Panc1 (cell line): ENCODE measurements at regions not wholly inside any gene's neighbourhood (a gene's known extent, or its start where the extent isn't known, plus 50 kb on each side); places are given as distances from the start of the nearest gene placed in this dataset.

Experiments
- ATAC-seq: fragments of 200-7000 bp; cut with Tn5 transposase; 2 replicates; pipeline ENCODE4 v1.9.1; 2020; ENCODE audit warnings: mild to moderate bottlenecking, moderate library complexity
- BruUV-seq: library from RNA; stranded (reverse); fragments of 400-500 nt; replicated peaks from 2 replicates; lab custom pipeline; 2021; lab: Mats Ljungman, UMichigan
- CTCF ChIA-PET: fragments of 300-600 bp; sonication (Branson Sonifier 250); formaldehyde crosslinking; loops from one replicate; lab custom pipeline; 2022; ENCODE audit warnings: antibody characterized with exemption; lab: Charles Lee
- POLR2A ChIA-PET: fragments of 300-600 bp; sonication (Branson Sonifier 250); formaldehyde crosslinking; loops from one replicate; lab custom pipeline; 2022; ENCODE audit warnings: antibody characterized with exemption; lab: Charles Lee
- DNase-seq: peaks from one replicate; pipeline ENCODE4 v3.0.0-alpha.2; 2010; ENCODE audit warnings: low read depth, low spot score
- H3K27ac ChIP-seq: 2 replicates; pipeline ENCODE4 v1.5.1; 2011; ENCODE audit warnings: mild to moderate bottlenecking, low read length, inconsistent platforms
- H3K27me3 ChIP-seq: fragments of 200-500 bp; sonication (Bioruptor generic); 2 replicates; pipeline ENCODE4 v1.6.0; 2014; ENCODE audit warnings: low read length, inconsistent platforms; ENCODE audit not compliant: control insufficient read depth, insufficient read depth
- H3K36me3 ChIP-seq: fragments of 200-500 bp; sonication (Bioruptor generic); 2 replicates; pipeline ENCODE4 v1.5.1; 2014; ENCODE audit warnings: inconsistent platforms, mild to moderate bottlenecking, low read length, moderate library complexity; ENCODE audit not compliant: control insufficient read depth, insufficient read depth
- H3K4me1 ChIP-seq: 2 replicates; pipeline ENCODE4 v1.5.1; 2011; ENCODE audit warnings: inconsistent platforms, mild to moderate bottlenecking, low read length, moderate library complexity; ENCODE audit not compliant: control insufficient read depth, insufficient read depth
- H3K4me3 ChIP-seq, 2 experiments: 2 replicates each; pipeline ENCODE4 v1.5.1; 2011 to 2012; ENCODE audit warnings: low read depth in 2 of 2, low read length in 2 of 2, mild to moderate bottlenecking in 2 of 2, inconsistent platforms in 1 of 2, moderate library complexity in 1 of 2
- H3K9me3 ChIP-seq: fragments of 200-500 bp; sonication (Bioruptor generic); 2 replicates; pipeline ENCODE4 v1.5.1; 2014; ENCODE audit warnings: low read depth, mild to moderate bottlenecking, inconsistent platforms, low read length, moderate library complexity; ENCODE audit not compliant: control insufficient read depth, insufficient read depth
- CTCF ChIP-seq: fragments of 450-650 bp; IDR thresholded peaks from 2 replicates; pipeline ENCODE4 v1.5.1; 2017; ENCODE audit warnings: mild to moderate bottlenecking
- POLR2AphosphoS5 ChIP-seq: IDR thresholded peaks from 2 replicates; pipeline ENCODE4 v1.6.1; 2012; ENCODE audit warnings: mild to moderate bottlenecking, low read depth, low read length, moderate library complexity
- REST ChIP-seq, 2 experiments: IDR thresholded peaks; 2 replicates each; pipeline ENCODE4 v1.6.1; 2011 to 2012; ENCODE audit warnings: low read depth in 2 of 2, control low read depth in 1 of 2, low read length in 1 of 2, mild to moderate bottlenecking in 1 of 2, moderate library complexity in 1 of 2; ENCODE audit not compliant: insufficient read depth in 1 of 2
- SIN3A ChIP-seq: IDR thresholded peaks from 2 replicates; pipeline ENCODE4 v1.6.1; 2012; ENCODE audit warnings: low read depth, mild to moderate bottlenecking, low read length, moderate library complexity, borderline replicate concordance; ENCODE audit not compliant: insufficient read depth
- TCF7L2 ChIP-seq: IDR thresholded peaks from 2 replicates; pipeline ENCODE4 v1.6.1; 2011; ENCODE audit warnings: mild to moderate bottlenecking, low read depth, low read length, inconsistent platforms
- in situ Hi-C: cut with HindIII; loops from 2 replicates; pipeline ENCODE4 v1.10.0; 2016; ENCODE audit warnings: low sequenced_read_pairs, low pct_unique_long_range_greater_than_20kb
- intact Hi-C: fragments of 100-400 bp; cut with micrococcal nuclease; formaldehyde crosslinking; loops from one replicate; pipeline ENCODE4 v1.10.0; 2022; ENCODE audit not compliant: unreplicated experiment

GRCh38 chr6:164926686-164927085 is 382.7 kb downstream of the C6orf118 start:
- no peaks in the 10 kb centered on the region for H3K36me3 ChIP-seq
- POLR2A ChIA-PET: no interaction called here
- no peak overlapping the region for H3K27ac ChIP-seq
- TF ChIP-seq POLR2AphosphoS5 (no peak), REST (IDR thresholded peaks at IDR 0.05; ENCODE audit: insufficient read depth in 1 of 2, low read depth in 2 of 2, low read length in 1 of 2) (no peak), CTCF (no peak), SIN3A (no peak), TCF7L2 (no peak)
- CTCF ChIA-PET: no interaction called here
- no peak for ATAC-seq
- in situ Hi-C loops: no loop called here
- intact Hi-C loops: loop anchor here (5.0 to 10.0 kb wide), 3 partner anchors 972 to 1509 kb away; no protein-coding TSS in a partner anchor
- DNase-seq: no peak
- H3K9me3 ChIP-seq: no peaks in the 10 kb centered on the region
- H3K4me1 ChIP-seq: no peaks in the 10 kb centered on the region
- no peak overlapping the region for H3K4me3 ChIP-seq
- no TSS peak for BruUV-seq
- H3K27me3 ChIP-seq: no peaks in the 10 kb centered on the region

GRCh38 chr6:164925681-164926530 is 383.5 kb downstream of the C6orf118 start:
- Histone ChIP-seq H3K4me3 (no peak overlapping the region), H3K27ac (no peak overlapping the region), H3K9me3 (no peaks in the 10 kb centered on the region), H3K4me1 (no peaks in the 10 kb centered on the region), H3K27me3 (no peaks in the 10 kb centered on the region), H3K36me3 (no peaks in the 10 kb centered on the region)
- intact Hi-C loops: loop anchor here (5.0 to 10.0 kb wide), 3 partner anchors 971 to 1509 kb away; no protein-coding TSS in a partner anchor
- POLR2A ChIA-PET: no interaction called here
- no peak for TF ChIP-seq CTCF
- no peak for TF ChIP-seq SIN3A
- no peak for TF ChIP-seq POLR2AphosphoS5
- no peak for TF ChIP-seq REST (IDR thresholded peaks at IDR 0.05; ENCODE audit: insufficient read depth in 1 of 2, low read depth in 2 of 2, low read length in 1 of 2)
- TF ChIP-seq TCF7L2: no peak
- in situ Hi-C loops: no loop called here
- DNase-seq (no peak), ATAC-seq (no peak)
- CTCF ChIA-PET: no interaction called here
- BruUV-seq: no TSS peak
